ENCODE measurements at regions not wholly inside any gene's neighbourhood (a gene's known extent, or its start where the extent isn't known, plus 50 kb on each side); places are given as distances from the start of the nearest gene placed in this dataset.

- DNase-seq (ENCODE audit: extremely low spot score in 2 of 2): no peak
- H3K27ac ChIP-seq: no peak overlapping the region
- no peaks in the 10 kb centered on the region for H3K36me3 ChIP-seq
- TF ChIP-seq POLR2AphosphoS5 (IDR thresholded peaks at IDR 0.05; ENCODE audit: insufficient read depth in 1 of 2, low read depth in 1 of 2) (no peak), CTCF (IDR thresholded peaks at IDR 0.05) (no peak), POLR2A (IDR thresholded peaks at IDR 0.05) (no peak)
- no peaks in the 10 kb centered on the region for H3K27me3 ChIP-seq
- H3K4me1 ChIP-seq: no peaks in the 10 kb centered on the region
- H3K9me3 ChIP-seq: no peaks in the 10 kb centered on the region
- intact Hi-C loops (cut with DNase I): no loop called here
- no peak overlapping the region for H3K4me3 ChIP-seq
These were observed 193.3 kb upstream of the SPHKAP start for GRCh38 chr2:228374741-228375140.

- TF ChIP-seq CTCF (IDR thresholded peaks at IDR 0.05) (no peak), POLR2A (IDR thresholded peaks at IDR 0.05) (no peak)
- H3K27me3 ChIP-seq: no peaks in the 10 kb centered on the region
- H3K9me3 ChIP-seq: no peaks in the 10 kb centered on the region
- H3K4me1 ChIP-seq: no peaks in the 10 kb centered on the region
- H3K27ac ChIP-seq: no peak overlapping the region
- no peak for DNase-seq (ENCODE audit: extremely low spot score in 2 of 2)
- intact Hi-C loops (cut with DNase I): no loop called here
- no peak overlapping the region for H3K4me3 ChIP-seq
- no peaks in the 10 kb centered on the region for H3K36me3 ChIP-seq
These were observed 191.7 kb upstream of the SPHKAP start for GRCh38 chr2:228373191-228373590.

GRCh38 chr2:228372212-228372611, 190.7 kb upstream of the SPHKAP start:
- H3K36me3 ChIP-seq: no peaks in the 10 kb centered on the region
- no peak overlapping the region for H3K4me3 ChIP-seq
- H3K4me1 ChIP-seq: no peaks in the 10 kb centered on the region
- intact Hi-C loops (cut with DNase I): no loop called here
- no peak for TF ChIP-seq POLR2A (IDR thresholded peaks at IDR 0.05)
- TF ChIP-seq CTCF (IDR thresholded peaks at IDR 0.05): no peak
- TF ChIP-seq POLR2AphosphoS5 (IDR thresholded peaks at IDR 0.05; ENCODE audit: insufficient read depth in 1 of 2, low read depth in 1 of 2): no peak
- H3K9me3 ChIP-seq: no peaks in the 10 kb centered on the region
- H3K27me3 ChIP-seq: no peaks in the 10 kb centered on the region
- DNase-seq (ENCODE audit: extremely low spot score in 2 of 2): no peak
- H3K27ac ChIP-seq: no peak overlapping the region

- no peaks in the 10 kb centered on the region for H3K4me1 ChIP-seq
- TF ChIP-seq POLR2A (IDR thresholded peaks at IDR 0.05): no peak
These were observed 188.0 kb upstream of the SPHKAP start for GRCh38 chr2:228369400-228370031.

GRCh38 chr2:228367356-228367755, 185.9 kb upstream of the SPHKAP start:
- Histone ChIP-seq H3K4me1 (no peaks in the 10 kb centered on the region), H3K36me3 (no peaks in the 10 kb centered on the region), H3K4me3 (no peak overlapping the region), H3K27ac (no peak overlapping the region), H3K27me3 (no peaks in the 10 kb centered on the region), H3K9me3 (no peaks in the 10 kb centered on the region)
- no peak for DNase-seq (ENCODE audit: extremely low spot score in 2 of 2)
- TF ChIP-seq POLR2AphosphoS5 (IDR thresholded peaks at IDR 0.05; ENCODE audit: insufficient read depth in 1 of 2, low read depth in 1 of 2) (no peak), POLR2A (IDR thresholded peaks at IDR 0.05) (no peak), CTCF (IDR thresholded peaks at IDR 0.05) (no peak)
- intact Hi-C loops (cut with DNase I): no loop called here

More at GRCh38 chr2:228369400-228370031, 188.0 kb upstream of the SPHKAP start:
- Histone ChIP-seq H3K36me3 (no peaks in the 10 kb centered on the region), H3K27ac (no peak overlapping the region), H3K27me3 (no peaks in the 10 kb centered on the region), H3K9me3 (no peaks in the 10 kb centered on the region), H3K4me3 (no peak overlapping the region)
- intact Hi-C loops (cut with DNase I): no loop called here
- no peak for DNase-seq (ENCODE audit: extremely low spot score in 2 of 2)

Data from vagina (tissue), 2 donors.